PC-3 (cell line): ENCODE measurements at regions not wholly inside any gene's neighbourhood (a gene's known extent, or its start where the extent isn't known, plus 50 kb on each side); places are given as distances from the start of the nearest gene placed in this dataset.

Experiments
- ATAC-seq: fragments of 200-7000 bp; cut with Tn5 transposase; 2 replicates; pipeline ENCODE4 v1.9.1; 2020; ENCODE audit warnings: mild to moderate bottlenecking, moderate library complexity
- BruUV-seq: library from RNA; stranded (reverse); fragments of 400-500 nt; replicated peaks from 2 replicates; lab custom pipeline; 2021; lab: Mats Ljungman, UMichigan
- CTCF ChIA-PET: fragments of 300-600 bp; sonication (Branson Sonifier 250); formaldehyde crosslinking; loops from one replicate; lab custom pipeline; 2022; ENCODE audit warnings: antibody characterized with exemption; lab: Charles Lee
- POLR2A ChIA-PET: fragments of 300-600 bp; sonication (Branson Sonifier 250); formaldehyde crosslinking; loops from one replicate; lab custom pipeline; 2022; ENCODE audit warnings: antibody characterized with exemption; ENCODE audit not compliant: unreplicated experiment; lab: Charles Lee
- DNase-seq: peaks from one replicate; pipeline ENCODE4 v3.0.0-alpha.2; 2015
- H2AFZ ChIP-seq: fragments of 300-600 bp; sonication (generic); 2 replicates; pipeline ENCODE4 v1.6.0; 2016; ENCODE audit warnings: antibody characterized with exemption, low read length
- H3F3A ChIP-seq: fragments of 300-600 bp; sonication (generic); one replicate; pipeline ENCODE4 v1.6.0; 2017; ENCODE audit warnings: antibody characterized with exemption, low read length, control low read depth, mild to moderate bottlenecking; ENCODE audit not compliant: unreplicated experiment
- H3K27ac ChIP-seq: fragments of 300-600 bp; sonication (generic); 2 replicates; pipeline ENCODE4 v1.5.1; 2016; ENCODE audit warnings: mild to moderate bottlenecking, low read length
- H3K27me3 ChIP-seq: fragments of 300-600 bp; sonication (generic); 2 replicates; pipeline ENCODE4 v1.6.1; 2016; ENCODE audit warnings: low read length, mixed read lengths
- H3K36me3 ChIP-seq: fragments of 300-600 bp; sonication (generic); 2 replicates; pipeline ENCODE4 v1.6.1; 2016; ENCODE audit warnings: low read depth, mixed run types, low read length, mixed read lengths
- H3K4me1 ChIP-seq: fragments of 300-600 bp; sonication (generic); 2 replicates; pipeline ENCODE4 v1.5.1; 2016; ENCODE audit warnings: low read length; ENCODE audit not compliant: insufficient read depth
- H3K4me2 ChIP-seq: fragments of 300-600 bp; sonication (generic); 2 replicates; pipeline ENCODE4 v1.6.0; 2016; ENCODE audit warnings: low read length
- H3K4me3 ChIP-seq: fragments of 300-600 bp; sonication (generic); 2 replicates; pipeline ENCODE4 v1.5.1; 2016; ENCODE audit warnings: mild to moderate bottlenecking, low read length, mixed read lengths
- H3K79me2 ChIP-seq: fragments of 300-600 bp; sonication (generic); 2 replicates; pipeline ENCODE4 v1.6.1; 2017; ENCODE audit warnings: low read length, mixed read lengths
- H3K9ac ChIP-seq: fragments of 300-600 bp; sonication (generic); 2 replicates; pipeline ENCODE4 v1.6.0; 2016; ENCODE audit warnings: mild to moderate bottlenecking, low read length
- H3K9me2 ChIP-seq: fragments of 300-600 bp; sonication (generic); replicated peaks from 2 replicates; pipeline ENCODE4 v1.6.1; 2016; ENCODE audit warnings: mixed run types, low read length, mixed read lengths
- H3K9me3 ChIP-seq: fragments of 300-600 bp; sonication (generic); 2 replicates; pipeline ENCODE4 v1.6.1; 2016; ENCODE audit warnings: low read length, mixed read lengths
- H4K20me1 ChIP-seq: fragments of 300-600 bp; sonication (generic); 2 replicates; pipeline ENCODE4 v1.6.1; 2016; ENCODE audit warnings: low read length, mixed read lengths
- EZH2 ChIP-seq: fragments of 300-600 bp; sonication (generic); IDR thresholded peaks from one replicate; pipeline ENCODE4 v1.6.1; 2017; ENCODE audit warnings: antibody characterized with exemption, mild to moderate bottlenecking, low read length; ENCODE audit not compliant: unreplicated experiment
- EZH2phosphoT487 ChIP-seq: fragments of 300-600 bp; sonication (generic); IDR thresholded peaks from 2 replicates; pipeline ENCODE4 v1.6.1; 2018; ENCODE audit warnings: mild to moderate bottlenecking, antibody characterized with exemption, low read length, borderline replicate concordance
- intact Hi-C: fragments of 100-400 bp; cut with micrococcal nuclease; formaldehyde crosslinking; loops from 2 replicates; pipeline ENCODE4 v1.9.0; 2023
- TF ChIP-seq, protein P1 (sequence below): fragments of 300-600 bp; sonication (generic); conservative IDR thresholded peaks from 2 replicates; pipeline ENCODE4 v1.5.1; 2017; ENCODE audit warnings: antibody characterized with exemption, low read depth, mild to moderate bottlenecking, low read length

DNA sequence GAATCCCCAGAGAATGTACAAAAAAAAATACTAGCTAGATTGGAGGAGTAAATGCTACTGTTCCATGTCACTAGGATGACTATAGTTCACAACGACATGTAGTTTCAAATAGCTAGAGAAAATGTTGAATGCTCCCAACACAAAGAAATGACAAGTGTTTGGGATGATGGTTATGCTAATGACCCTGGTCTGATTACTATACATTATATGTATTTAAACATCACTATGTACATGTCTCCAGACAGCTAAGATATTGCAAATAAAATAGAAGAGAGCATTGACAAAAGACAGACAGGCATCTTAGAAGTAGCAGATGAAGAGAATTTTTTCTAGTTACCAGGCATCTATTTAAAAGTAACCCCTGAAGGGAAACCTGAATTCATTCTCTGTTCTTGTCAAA lies 281.6 kb upstream of the SLC16A7 start:
- H3K4me3 ChIP-seq: no peak overlapping the region
- no peaks in the 10 kb centered on the region for H3K4me1 ChIP-seq
- DNase-seq (no peak), ATAC-seq (no peak)
- intact Hi-C loops: no loop called here
- no peak overlapping the region for H3K4me2 ChIP-seq
- peaks cover 11% of the 10 kb centered on the region; the same call in 1 of the 2 replicates for H3K9me3 ChIP-seq
- no peaks in the 10 kb centered on the region for H3K79me2 ChIP-seq
- BruUV-seq: no TSS peak
- no peak overlapping the region for H3K27ac ChIP-seq
- no peak for TF ChIP-seq EZH2phosphoT487
- TF ChIP-seq, protein P1, sequence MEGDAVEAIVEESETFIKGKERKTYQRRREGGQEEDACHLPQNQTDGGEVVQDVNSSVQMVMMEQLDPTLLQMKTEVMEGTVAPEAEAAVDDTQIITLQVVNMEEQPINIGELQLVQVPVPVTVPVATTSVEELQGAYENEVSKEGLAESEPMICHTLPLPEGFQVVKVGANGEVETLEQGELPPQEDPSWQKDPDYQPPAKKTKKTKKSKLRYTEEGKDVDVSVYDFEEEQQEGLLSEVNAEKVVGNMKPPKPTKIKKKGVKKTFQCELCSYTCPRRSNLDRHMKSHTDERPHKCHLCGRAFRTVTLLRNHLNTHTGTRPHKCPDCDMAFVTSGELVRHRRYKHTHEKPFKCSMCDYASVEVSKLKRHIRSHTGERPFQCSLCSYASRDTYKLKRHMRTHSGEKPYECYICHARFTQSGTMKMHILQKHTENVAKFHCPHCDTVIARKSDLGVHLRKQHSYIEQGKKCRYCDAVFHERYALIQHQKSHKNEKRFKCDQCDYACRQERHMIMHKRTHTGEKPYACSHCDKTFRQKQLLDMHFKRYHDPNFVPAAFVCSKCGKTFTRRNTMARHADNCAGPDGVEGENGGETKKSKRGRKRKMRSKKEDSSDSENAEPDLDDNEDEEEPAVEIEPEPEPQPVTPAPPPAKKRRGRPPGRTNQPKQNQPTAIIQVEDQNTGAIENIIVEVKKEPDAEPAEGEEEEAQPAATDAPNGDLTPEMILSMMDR: no peak
- H3F3A ChIP-seq: no peaks in the 10 kb centered on the region
- H2AFZ ChIP-seq: no peak overlapping the region
- H3K27me3 ChIP-seq: no peaks in the 10 kb centered on the region; the same call in 1 of the 2 replicates
- no peaks in the 10 kb centered on the region for H3K9me2 ChIP-seq
- POLR2A ChIA-PET: no interaction called here
- no peaks in the 10 kb centered on the region for H4K20me1 ChIP-seq
- H3K36me3 ChIP-seq: no peaks in the 10 kb centered on the region
- no peak overlapping the region for H3K9ac ChIP-seq
- CTCF ChIA-PET: interaction anchor here (0.6 kb wide), 1 partner anchor 40 kb away, joined by 3 read pairs; no protein-coding TSS in a partner anchor

DNA sequence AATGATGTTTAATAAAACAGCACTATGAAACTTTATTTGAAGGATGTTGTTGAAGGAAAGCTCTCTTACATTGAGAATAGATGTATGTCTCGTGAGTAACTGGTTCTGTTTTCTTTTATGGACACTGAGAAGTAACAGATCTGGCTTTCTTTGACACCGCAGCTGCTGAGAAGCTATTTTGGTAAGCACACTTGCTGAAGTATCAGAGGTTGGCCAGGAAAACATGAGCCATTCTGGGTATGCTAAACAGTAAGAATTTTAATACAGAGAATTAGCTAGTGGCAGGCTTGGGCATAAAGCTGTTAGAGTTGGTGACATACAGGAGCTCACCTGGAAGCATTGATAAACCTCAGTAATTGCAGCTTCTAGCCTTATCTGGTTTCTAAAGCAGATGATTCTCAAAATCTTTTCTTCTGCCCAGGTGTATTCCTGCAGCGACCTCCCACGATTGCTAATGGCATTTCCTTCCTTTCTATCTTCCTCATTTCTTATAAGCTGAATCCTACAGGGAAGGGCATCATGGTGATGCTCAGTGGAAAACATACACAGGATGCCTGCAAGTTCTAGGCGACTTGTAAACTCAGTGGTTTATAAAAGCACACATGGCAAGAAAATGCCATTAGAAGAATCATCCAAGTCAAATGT lies 291.6 kb upstream of the SLC16A7 start:
- no TSS peak for BruUV-seq
- CTCF ChIA-PET: no interaction called here
- H3K4me2 ChIP-seq: no peak overlapping the region
- no peaks in the 10 kb centered on the region for H3K4me1 ChIP-seq
- TF ChIP-seq, protein P1: peak; percentile 27
- no peak for TF ChIP-seq EZH2phosphoT487
- H3K36me3 ChIP-seq: no peaks in the 10 kb centered on the region
- H4K20me1 ChIP-seq: no peaks in the 10 kb centered on the region
- intact Hi-C loops: no loop called here
- no peak overlapping the region for H3K9ac ChIP-seq
- H3F3A ChIP-seq: no peaks in the 10 kb centered on the region
- DNase-seq (no peak), ATAC-seq (no peak)
- no peaks in the 10 kb centered on the region for H3K9me3 ChIP-seq
- no peak overlapping the region for H2AFZ ChIP-seq
- POLR2A ChIA-PET: no interaction called here
- H3K9me2 ChIP-seq: no peaks in the 10 kb centered on the region
- H3K4me3 ChIP-seq: no peak overlapping the region
- H3K27ac ChIP-seq: no peak overlapping the region
- peaks cover 14% of the 10 kb centered on the region for H3K27me3 ChIP-seq
- H3K79me2 ChIP-seq: no peaks in the 10 kb centered on the region

DNA sequence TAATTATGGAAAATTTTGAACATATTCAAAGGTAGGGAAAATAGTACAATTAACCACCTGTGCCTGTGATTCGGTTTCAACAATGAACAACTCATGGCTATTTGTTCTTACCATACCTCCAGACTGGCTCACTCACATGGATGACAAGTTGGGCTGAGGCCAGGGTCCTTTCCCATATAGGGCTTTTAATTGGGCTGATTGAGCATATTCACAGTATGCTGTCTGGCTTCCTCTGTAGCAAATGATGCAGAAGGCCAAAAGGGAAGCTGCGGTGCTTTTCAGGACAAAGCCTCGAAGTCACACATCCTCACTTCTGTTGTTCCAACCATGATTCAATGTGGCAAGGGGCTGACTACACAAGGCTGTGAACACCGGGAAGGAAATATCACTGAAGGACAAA lies 297.5 kb upstream of the SLC16A7 start:
- DNase-seq (no peak), ATAC-seq (no peak)
- H3K36me3 ChIP-seq: no peaks in the 10 kb centered on the region
- no peak overlapping the region for H3K9ac ChIP-seq
- CTCF ChIA-PET: no interaction called here
- TF ChIP-seq EZH2 (no peak), EZH2phosphoT487 (no peak)
- TF ChIP-seq, protein P1: no peak
- no peaks in the 10 kb centered on the region for H4K20me1 ChIP-seq
- H3K4me1 ChIP-seq: no peaks in the 10 kb centered on the region
- no peaks in the 10 kb centered on the region for H3K27me3 ChIP-seq
- H2AFZ ChIP-seq: no peak overlapping the region
- H3K9me2 ChIP-seq: no peaks in the 10 kb centered on the region
- H3K27ac ChIP-seq: no peak overlapping the region
- no peaks in the 10 kb centered on the region for H3K9me3 ChIP-seq
- no peaks in the 10 kb centered on the region for H3F3A ChIP-seq
- POLR2A ChIA-PET: no interaction called here
- no peak overlapping the region for H3K4me2 ChIP-seq
- BruUV-seq: no TSS peak
- intact Hi-C loops: no loop called here
- H3K79me2 ChIP-seq: no peaks in the 10 kb centered on the region
- H3K4me3 ChIP-seq: no peak overlapping the region
